Smooth muscle cell of the brain vasculature (primary cell): ENCODE measurements at regions not wholly inside any gene's neighbourhood (a gene's known extent, or its start where the extent isn't known, plus 50 kb on each side); places are given as distances from the start of the nearest gene placed in this dataset.

Source experiments
- DNase-seq: peaks from one replicate; pipeline ENCODE4 v3.0.0-alpha.2; 2012; ENCODE audit warnings: low read depth, low spot score

DNA sequence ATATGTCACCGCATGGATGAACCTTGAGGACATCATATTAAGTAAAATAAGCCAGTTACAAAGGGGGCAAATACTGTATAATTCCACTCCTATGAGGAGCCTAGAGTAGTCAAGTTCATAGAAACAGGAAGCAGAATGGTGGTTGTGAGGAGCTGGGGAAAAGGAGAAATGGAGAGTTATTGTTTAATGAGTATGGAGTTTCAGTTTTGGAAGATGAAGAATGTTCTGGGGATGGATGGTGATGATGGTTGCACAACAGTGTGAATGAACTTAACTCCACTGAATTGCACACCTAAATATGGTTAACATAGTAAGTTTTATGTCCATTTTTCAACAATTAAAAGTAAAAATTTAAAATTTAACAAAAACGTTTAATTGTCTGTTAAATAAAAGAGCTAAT lies 220.9 kb upstream of the JUN start:
- no peak for DNase-seq

DNA sequence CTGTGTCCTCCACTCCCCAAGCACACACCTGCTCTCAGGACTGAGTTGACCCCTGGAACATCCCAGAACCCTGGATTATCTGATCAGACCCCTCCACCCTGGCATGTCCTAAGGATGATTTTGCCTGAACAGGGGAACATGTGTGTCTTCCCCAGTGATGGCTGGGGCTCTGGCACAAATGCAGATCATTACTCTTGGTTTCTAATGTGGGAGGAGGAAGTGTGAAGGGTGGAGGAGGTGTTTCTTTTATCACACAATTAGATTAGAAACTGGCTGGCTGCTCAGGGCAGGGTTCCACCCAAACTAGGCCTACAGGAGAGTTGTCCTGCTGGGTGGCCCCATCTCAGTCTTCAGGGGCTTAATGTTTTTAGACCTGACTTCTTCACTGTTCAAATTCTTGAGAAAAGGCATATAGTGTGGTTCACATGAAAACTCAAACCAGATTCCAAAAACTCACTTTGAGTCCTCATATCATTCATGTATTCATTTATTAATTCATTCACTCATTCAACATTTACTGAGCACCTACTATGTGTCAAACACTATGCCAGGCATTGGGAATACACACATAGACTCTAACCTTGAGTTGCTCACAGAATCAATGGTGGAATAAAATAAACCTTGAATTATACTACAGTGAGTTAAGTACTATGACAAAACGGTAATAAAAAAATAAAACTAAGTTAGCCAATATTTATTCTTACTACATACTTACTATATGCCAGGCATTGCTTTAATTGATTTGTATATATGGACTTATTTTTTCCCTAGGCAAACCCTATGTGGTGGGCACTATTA lies 221.8 kb upstream of the JUN start:
- no peak for DNase-seq

DNA sequence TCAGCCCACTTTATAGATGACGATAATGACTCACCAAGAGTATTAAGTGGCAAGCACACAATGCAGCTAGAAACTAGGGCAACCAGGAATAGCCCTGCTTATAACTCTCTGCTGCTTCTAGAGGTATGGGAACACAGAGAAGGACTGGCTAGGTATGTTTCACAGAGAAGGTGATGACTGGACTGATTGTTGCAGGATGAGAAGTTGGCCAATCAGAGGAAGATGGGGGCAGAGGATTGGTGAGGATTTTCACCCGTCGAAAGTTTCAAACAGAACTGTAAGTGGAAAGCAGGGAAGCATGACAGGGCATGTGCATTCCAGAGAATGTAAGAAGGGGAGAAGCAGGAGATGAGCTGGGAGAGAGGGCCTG lies 222.4 kb upstream of the JUN start:
- no peak for DNase-seq

DNA sequence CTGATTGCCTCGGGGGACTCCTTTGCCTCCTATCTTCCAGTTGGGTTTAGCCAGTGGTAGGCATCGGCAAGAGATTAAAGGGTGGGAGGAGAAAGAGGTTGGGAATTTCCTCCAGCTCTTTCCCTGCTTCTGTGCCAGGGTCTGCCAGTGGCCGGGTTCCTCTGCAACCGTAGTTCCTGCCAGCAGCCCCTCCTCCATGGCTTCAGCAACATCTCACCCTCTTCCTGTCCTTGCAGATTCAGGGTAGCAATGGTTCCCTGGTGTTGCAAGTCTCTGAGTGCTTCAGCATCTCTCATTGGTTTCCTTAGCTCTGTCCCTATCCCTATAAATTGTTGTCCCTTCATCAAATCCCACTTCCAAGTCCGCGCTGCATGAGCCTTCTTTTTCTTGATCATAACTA lies 223.1 kb upstream of the JUN start:
- DNase-seq = no peak

DNA sequence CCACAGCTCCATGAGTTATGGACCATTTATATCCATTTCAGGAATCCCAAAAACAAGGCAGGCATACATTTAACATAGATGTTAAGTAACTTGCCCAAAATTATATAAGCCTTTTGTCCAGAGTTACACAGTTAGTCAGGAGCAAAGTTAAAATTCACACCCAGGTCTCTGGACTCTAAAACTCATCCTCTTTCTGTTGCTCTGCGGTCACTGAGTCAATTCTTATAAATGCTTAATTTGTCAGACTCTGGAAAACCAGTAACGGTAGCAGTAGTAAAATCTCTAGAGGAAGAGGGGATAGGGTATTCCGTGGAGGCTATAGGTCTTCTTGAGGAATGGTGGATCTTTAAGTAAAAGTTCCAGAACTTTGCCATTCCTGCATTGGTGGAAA lies 223.6 kb upstream of the JUN start:
- no peak for DNase-seq

DNA sequence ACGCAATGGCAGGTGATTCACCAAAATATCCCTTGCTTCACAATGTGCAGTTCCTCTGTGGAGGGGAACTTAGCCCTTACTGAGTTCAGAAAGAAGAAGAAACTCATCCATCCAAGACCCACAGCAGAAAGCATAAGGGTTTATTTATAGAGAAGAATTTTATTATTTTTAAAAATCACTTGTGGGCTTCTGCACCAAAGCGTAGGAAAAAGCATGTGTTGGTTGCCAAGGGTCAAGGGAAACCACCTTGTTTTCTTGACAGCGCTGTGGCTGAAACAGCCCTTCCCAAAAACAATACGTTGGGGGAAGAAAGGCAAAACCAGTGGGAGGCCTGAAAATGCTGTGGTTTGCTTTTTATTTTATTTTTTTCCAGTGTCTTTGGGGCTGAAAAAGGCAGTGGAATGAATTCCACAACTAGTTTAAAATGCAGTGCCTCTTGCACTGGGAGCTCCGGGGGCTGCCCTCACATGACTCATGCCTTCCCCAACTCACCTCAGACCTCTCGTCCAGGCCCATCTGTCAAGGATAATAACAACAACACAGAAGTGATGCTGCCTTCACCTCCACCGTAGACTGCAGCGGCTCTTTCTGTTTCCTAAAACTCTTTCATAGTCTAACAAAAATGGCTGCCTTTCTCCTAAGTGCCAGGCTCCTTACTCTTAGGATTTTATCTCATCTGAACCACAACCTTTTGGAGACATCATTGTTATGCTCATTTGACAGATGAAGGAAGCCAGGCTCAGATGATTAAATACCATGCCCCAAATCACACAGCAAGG lies 224.2 kb upstream of the JUN start:
- DNase-seq = peak; percentile 88

GRCh38 chr1:59008599-59009347 lies 224.9 kb upstream of the JUN start:
- no peak for DNase-seq

DNA sequence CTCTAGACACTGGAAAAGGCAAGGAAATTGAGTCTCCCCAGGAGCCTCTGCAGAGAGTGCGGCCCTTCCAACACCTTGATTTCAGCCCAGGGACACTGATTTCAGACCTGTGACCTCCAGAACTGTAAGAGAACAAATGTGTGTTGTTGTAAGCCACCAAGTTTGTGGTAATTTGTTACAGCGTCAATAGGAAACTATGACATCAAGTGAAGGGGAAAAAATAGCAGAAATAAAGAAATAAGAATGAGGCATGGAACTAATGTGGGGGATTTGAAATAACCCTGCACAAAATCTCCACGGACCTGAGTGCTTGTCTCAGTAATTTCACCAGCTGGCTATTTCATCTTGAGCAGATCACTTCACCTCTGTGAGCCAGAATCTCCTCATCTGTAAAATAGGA lies 227.8 kb upstream of the JUN start:
- DNase-seq = no peak

DNA sequence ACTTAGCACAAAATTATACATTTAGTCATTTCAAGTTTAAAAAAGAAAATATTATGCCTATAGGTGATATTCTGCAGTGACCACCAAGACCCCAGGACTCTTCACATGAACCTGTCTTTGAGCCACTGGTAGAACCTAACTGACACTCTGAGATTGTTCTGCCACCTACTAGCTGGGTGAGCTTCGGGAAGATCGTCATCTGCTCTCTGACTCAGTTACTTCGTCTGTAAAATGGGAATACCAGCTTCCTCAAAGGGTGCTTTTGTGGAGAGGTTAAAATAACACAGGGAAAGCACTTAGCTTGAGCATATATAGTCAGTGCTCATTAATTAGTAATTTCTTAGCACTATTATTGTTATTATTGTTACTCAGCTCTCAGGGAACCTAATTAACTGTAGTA lies 228.5 kb upstream of the JUN start:
- no peak for DNase-seq

DNA sequence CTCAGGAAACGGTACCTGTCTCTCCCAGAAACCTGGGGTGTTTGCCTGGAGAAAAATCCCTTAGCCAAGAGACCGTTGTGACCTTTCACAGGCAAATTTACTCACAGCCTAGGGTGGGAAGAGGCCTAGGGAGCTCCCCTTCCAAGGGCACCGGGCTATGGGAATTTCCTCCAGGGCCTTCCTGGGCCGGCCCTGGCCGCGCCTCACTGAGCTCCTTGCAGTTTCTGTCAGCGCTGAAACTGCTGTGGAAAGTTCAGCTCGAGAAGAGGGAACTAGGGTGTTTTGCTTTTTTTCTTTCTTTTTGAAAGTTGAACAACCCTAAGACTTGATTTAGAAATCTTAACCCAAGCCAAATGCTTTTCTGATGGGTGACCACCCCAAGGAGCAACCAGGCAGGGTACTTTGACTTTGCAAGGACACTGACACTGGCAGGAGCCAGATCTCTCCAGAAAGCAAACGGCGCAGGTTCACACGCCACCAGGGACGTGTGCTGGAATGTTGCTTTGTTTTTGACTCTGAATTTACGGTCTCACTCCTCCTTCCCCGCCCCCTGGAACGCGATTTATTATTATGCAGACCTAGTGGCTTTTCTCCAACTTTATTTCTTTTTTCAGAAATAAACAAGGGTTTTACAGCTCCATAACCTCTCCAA lies 229.6 kb upstream of the JUN start:
- DNase-seq = no peak

DNA sequence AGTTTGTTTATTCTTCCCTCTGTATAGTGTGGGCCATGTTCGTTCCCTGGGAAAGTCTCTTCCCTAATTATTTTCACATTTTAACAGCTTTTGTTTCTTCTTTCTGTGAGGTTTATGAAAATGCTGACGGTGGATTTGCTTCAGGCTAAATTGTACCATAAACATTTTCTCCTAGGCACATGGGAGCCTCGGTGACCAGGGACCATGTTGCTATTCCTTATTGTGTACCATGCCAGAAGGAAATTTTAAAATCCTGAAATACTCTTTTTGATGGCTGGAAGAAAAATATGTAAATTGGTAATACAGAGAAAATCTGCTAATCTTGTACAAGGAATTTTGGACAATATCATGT lies 230.1 kb upstream of the JUN start:
- no peak for DNase-seq

GRCh38 chr1:59014827-59015226 lies 231.0 kb upstream of the JUN start:
- no peak for DNase-seq

DNA sequence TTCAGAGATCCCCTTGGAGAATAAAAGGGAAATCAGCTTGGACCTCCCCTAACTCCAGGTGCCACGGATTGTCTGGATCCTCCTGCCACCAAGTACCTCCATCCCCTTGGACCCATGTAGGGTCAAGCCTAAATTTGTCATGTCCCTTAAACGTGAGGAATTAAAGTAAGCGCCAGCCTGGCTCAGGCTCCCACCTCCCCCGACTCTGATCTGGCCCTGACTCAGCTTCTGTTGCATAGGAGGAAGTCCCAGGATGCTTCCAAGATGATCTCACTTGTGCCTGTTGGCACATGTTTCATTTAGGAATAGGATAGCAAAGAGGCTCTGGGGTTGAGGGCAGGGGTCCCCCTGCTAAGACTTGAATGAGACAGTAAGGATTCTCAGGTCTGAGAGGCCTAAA lies 231.9 kb upstream of the JUN start:
- DNase-seq = no peak

- DNase-seq = no peak
Measured at GRCh38 chr1:59016390-59016789, 232.5 kb upstream of the JUN start.

GRCh38 chr1:59017501-59018231 lies 233.8 kb upstream of the JUN start:
- no peak for DNase-seq

DNA sequence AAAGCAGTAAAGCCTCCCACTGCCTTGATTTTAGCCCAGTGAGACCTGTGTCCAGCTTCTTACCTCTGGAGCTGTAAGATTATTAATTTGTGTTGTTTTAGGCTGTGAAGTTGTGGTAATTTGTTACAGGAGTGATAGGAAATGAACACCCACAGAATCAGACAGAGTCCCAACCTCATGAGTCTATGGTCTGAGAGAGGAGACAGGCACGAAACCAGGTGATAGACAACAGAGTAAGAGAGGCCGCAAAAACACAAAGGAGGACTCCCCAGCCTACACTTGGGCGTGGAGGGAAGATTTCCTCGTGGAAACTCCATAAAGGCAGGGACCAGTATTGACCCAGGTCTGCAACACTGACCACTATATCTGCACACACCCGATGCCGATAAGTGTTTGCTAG lies 234.6 kb upstream of the JUN start:
- no peak for DNase-seq

- no peak for DNase-seq
Measured at GRCh38 chr1:59018860-59019259, 235.0 kb upstream of the JUN start.

DNA sequence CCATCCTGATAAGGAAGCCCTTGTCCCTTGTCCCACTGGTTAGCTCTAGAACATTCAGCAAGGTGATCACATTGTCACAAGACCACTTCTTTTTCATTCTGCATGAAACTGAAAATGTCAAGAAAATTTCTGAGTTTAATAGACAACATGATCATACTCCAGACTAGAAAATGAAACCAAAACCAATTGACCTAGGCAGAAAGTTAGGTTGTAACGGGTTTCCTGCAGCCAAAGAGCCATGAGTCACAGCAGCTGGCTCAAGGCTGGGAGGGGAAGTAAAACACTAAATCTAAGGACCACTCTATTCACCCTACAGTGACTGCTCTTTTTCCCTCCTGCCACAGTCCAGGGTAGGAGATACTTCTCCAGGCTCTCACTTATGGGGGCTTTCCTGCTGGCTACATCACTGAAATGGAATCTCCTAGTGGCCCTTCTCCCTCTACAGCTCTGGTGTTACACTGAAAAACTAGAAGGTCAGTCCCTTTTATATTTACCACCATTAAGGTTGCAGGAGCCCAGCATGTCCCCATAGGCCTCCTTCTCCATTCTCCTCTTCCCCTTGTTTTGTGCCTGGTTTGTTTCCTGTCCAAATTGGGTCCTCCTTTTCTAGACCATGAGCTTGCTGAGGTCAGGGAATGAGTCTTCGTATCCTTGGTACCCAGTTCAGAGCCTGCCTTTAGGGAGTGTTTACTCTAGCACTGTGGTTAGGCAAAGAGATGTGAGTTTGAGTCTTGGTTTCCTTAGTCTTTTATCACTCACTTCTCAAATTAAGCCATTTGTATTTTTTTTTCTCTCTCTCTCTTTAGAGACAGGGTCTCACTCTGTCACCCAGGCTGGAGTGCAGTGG lies 236.5 kb upstream of the JUN start:
- no peak for DNase-seq

DNA sequence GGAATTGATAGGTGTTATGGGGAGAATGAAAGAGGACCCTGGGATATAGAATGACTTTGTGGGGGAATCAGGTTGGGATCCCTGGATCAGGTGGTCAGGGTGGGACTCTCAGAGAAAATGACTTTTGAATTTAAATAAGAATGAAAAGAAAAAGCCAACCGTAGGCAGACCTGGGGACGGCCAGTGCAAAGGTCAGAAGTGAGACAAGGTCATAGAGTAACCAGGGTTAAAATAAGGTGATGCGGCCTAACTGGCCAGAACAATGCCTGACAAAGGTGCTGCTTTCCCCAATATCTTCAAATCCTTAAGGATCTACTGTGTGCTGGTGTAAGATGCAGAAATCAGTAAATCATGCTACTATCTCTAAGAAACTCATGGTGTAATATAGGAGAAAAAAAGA lies 238.4 kb upstream of the JUN start:
- DNase-seq = no peak

DNA sequence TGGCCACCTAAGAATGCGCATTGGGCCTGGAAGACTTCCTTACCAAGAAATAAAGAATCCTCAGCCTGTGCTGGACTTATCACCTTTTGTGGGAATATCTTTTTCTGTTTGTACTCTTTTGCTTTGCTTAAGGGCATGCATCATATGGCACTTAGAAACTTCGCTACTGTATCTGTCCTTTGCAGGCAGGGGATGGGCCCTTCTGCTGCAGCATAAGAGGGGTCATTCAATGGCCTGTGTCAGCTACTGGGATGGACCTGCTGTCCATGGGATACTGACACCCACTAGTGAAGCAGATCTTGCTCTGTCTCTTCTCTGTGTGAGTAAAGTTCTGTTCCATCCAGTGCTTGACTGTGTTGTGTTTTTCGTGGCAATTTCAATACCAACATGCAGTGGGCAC lies 239.0 kb upstream of the JUN start:
- DNase-seq = no peak

GRCh38 chr1:59025201-59025600 lies 241.4 kb upstream of the JUN start:
- DNase-seq = no peak
